ENCODE measurements at regions not wholly inside any gene's neighbourhood (a gene's known extent, or its start where the extent isn't known, plus 50 kb on each side); places are given as distances from the start of the nearest gene placed in this dataset.

- no peaks in the 10 kb centered on the region for H3K36me3 ChIP-seq (ENCODE audit: control insufficient read depth in 1 of 2, insufficient read depth in 2 of 2, low read length in 2 of 2)
- POLR2A ChIA-PET = no interaction called here
- CTCF ChIA-PET = interaction anchor here (2.1 kb wide), 1 partner anchor 14 kb away, joined by 36 read pairs; no protein-coding TSS in a partner anchor
- H3K27me3 ChIP-seq (ENCODE audit: insufficient read depth, low read length) = no peaks in the 10 kb centered on the region
- H3K4me3 ChIP-seq (replicated peaks in 1 of 2; ENCODE audit: low read depth in 1 of 2, low read length in 2 of 2) = no peak overlapping the region
- H3K4me1 ChIP-seq (ENCODE audit: control insufficient read depth in 1 of 2, insufficient read depth in 2 of 2, low read length in 2 of 2) = no peaks in the 10 kb centered on the region
- no peak for TF ChIP-seq EZH2phosphoT487 (IDR thresholded peaks at IDR 0.05; ENCODE audit: borderline replicate concordance)
- no peak for TF ChIP-seq ELF1 (IDR thresholded peaks at IDR 0.05; ENCODE audit: borderline replicate concordance, low read depth)
- TF ChIP-seq FOSL1 (IDR thresholded peaks at IDR 0.05; ENCODE audit: low read depth) = no peak
- TF ChIP-seq SIN3A (IDR thresholded peaks at IDR 0.05; ENCODE audit: low read depth) = no peak
- TF ChIP-seq REST (IDR thresholded peaks at IDR 0.05; ENCODE audit: low read depth) = no peak
- TF ChIP-seq YY1 (IDR thresholded peaks at IDR 0.05; ENCODE audit: extremely low read depth, insufficient replicate concordance, low read depth, low read length) = no peak
- TF ChIP-seq ZBTB33 (IDR thresholded peaks at IDR 0.05; ENCODE audit: extremely low read depth, insufficient replicate concordance, low read length) = no peak
- no peak for TF ChIP-seq SP1 (IDR thresholded peaks at IDR 0.05; ENCODE audit: low read depth)
- TF ChIP-seq TCF7L2 (IDR thresholded peaks at IDR 0.05; ENCODE audit: borderline replicate concordance, extremely low read depth, insufficient read depth, insufficient read length) = no peak
- TF ChIP-seq POLR2AphosphoS5 (IDR thresholded peaks at IDR 0.05; ENCODE audit: low read depth, low read length) = no peak
- no peak for TF ChIP-seq JUND (IDR thresholded peaks at IDR 0.05)
- no peak for TF ChIP-seq ZFX (IDR thresholded peaks at IDR 0.05)
- no peak for TF ChIP-seq ZNF274 (IDR thresholded peaks at IDR 0.05; ENCODE audit: low read depth, low read length)
- no peaks in the 10 kb centered on the region for H3K9me3 ChIP-seq (ENCODE audit: control insufficient read depth in 1 of 2, insufficient read depth in 1 of 2, low read depth in 1 of 2, low read length in 2 of 2)
- no peak for ATAC-seq
- no peak overlapping the region for H3K9ac ChIP-seq (ENCODE audit: low read length)
- no peaks in the 10 kb centered on the region for H4K20me1 ChIP-seq (ENCODE audit: insufficient read depth)
- no peaks in the 10 kb centered on the region for H3K9me2 ChIP-seq (ENCODE audit: insufficient read depth)
- no peak overlapping the region for H3K27ac ChIP-seq (ENCODE audit: low read depth, low read length)
- RAD21 ChIA-PET (ENCODE audit: low non-redundant PET in 1 of 2, low total read pairs in 2 of 2, uncharacterized antibody in 2 of 2, unreplicated experiment in 2 of 2) = no interaction called here
- H2AFZ ChIP-seq (ENCODE audit: low read depth, low read length, poor library complexity, severe bottlenecking) = no peak overlapping the region
- BruUV-seq (replicated peaks) = no TSS peak
- no peak overlapping the region for H3K4me2 ChIP-seq (ENCODE audit: low read length)
- no peak for DNase-seq (ENCODE audit: low read depth, low spot score)
- intact Hi-C loops (cut with micrococcal nuclease) = loop anchor here (5.0 kb wide), 1 partner anchor 54 kb away; no protein-coding TSS in a partner anchor
- no peaks in the 10 kb centered on the region for H3K79me2 ChIP-seq (ENCODE audit: insufficient read depth, low read length)
Measured at GRCh38 chr12:59166457-59166856, 246.2 kb upstream of the LRIG3 start.
